ENCODE measurements at regions not wholly inside any gene's neighbourhood (a gene's known extent, or its start where the extent isn't known, plus 50 kb on each side); places are given as distances from the start of the nearest gene placed in this dataset.
"Not testable (repeated sequence)": the region's sequence is repeated elsewhere in the genome, so short reads cannot be mapped to it uniquely, and the experiment has no call there.

DNA sequence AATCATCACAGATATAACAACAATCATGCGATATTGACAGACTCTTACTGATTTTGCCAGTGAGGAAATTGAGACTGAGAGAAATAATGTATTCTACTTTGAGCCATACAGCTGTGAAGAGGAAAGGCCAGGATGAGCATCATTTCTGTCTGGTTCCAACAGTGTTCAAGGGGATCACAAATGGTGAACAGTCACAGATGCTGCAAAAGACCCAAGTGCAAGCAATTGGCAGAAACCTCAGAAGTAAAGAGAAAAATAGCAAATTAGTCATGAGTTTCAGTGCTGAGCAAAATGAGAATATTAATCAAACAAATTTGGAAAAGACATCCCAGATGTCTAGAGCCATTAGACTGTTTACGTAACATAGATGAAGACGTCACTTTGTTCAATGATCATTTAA, 114.1 kb downstream of the RAB38 start:
- no peak for DNase-seq

DNA sequence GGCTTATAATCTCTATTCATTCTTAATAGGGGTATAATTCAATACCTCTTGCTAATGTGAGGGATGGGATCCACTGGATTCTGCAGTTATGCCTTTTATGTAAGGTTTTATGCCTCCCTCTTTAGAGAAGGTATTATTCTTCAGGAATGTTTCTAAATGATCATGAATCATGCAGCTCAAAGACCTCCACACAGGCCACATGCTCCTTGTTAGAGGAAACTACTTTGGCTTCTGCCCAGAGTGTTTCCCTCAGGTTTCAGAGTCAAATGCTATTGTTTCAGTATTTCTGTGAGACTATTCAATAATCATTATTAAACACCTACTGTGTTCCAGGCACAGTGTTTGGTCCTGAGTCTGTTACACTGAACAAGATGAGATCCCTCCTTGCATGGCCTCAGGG, 115.9 kb downstream of the RAB38 start:
- DNase-seq = no peak

DNA sequence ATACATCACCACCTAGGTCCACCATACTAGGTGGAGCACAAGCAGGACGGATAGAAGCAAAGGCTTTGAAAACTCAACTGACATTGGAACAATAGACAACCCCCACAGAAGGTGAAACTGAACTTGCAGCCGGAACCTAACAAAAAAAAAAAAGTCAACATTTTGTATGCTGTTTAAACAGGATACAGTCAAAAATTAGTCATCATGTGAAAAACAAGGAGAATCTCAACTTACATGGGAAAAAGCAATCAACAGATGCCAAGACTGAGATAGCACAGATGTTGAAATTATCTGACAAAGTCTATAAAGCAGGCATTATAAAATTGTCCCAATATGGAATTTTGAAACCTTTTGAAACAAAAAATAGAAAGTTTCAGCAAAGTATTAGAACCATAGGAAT, 123.8 kb downstream of the RAB38 start:
- no peak for DNase-seq

DNA sequence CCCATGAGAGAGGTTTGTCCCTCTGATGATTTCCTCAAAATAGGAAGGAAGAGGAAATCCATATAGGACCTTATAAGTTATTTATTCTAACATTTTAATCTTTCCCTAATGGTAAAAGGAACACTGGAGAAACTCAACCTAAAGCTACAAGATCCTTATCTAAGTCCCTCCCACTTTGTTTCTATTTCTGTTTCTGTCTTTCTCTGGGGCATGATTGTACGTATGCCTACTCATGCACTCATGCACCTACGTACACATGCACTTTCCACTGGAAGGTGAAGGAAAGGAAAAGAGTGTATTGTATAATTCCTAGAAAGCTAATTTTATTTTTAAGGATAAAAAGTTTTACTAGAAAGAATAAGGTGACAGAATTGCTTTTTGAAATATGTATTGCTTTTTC, 125.0 kb downstream of the RAB38 start:
- DNase-seq = no peak

DNA sequence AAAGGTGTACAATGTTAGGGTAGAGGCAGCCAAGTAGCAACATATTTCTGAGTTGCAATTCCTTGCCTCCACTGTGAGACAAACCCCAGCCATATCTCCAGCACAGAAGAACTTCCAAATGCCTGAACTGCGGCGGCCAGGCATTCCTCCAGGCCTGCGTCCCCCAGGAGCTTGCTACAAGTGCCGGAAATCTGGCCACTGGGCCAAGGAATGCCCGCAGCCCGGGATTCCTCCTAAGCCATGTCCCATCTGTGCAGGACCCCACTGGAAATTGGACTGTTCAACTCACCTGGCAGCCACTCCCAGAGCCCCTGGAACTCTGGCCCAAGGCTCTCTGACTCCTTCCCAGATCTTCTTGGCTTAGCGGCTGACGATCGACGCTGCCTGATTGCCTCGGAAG, 130.0 kb downstream of the RAB38 start:
- DNase-seq = not testable (repeated sequence)

DNA sequence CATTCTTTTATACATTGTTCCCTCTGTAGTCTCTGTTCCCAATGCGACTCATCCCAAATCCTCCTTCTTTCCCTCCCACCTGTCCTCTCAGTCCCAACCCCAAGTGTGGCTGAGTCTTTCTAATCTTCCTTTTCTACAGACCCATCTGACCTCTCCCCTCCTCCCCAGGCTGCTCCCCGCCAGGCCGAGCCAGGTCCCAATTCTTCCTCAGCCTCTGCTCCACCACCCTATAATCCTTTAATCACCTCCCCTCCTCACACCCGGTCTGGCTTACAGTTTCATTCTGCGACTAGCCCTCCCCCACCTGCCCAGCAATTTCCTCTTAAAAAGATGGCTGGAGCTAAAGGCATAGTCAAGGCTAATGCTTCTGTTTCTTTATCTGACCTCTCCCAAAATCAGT, 130.6 kb downstream of the RAB38 start:
- not testable (repeated sequence) for DNase-seq

DNA sequence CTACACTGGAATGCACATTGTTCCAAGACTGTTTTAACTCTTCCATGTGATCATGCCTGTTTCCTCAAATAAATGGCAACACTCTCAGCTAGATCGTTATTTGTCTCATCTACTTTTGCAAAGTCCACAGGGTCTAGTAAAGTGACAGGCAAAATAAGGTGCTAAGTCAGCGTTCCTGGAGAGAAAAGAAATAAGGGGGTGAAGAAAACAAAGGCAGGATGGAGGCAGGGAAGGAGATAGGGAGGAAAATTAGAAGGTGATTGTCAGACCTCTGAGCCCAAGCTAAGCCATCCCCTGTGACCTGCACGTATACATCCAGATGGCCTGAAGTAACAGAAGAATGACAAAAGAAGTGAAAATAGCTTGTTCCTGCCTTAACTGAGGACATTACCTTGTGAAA, 132.1 kb downstream of the RAB38 start:
- DNase-seq = no peak

DNA sequence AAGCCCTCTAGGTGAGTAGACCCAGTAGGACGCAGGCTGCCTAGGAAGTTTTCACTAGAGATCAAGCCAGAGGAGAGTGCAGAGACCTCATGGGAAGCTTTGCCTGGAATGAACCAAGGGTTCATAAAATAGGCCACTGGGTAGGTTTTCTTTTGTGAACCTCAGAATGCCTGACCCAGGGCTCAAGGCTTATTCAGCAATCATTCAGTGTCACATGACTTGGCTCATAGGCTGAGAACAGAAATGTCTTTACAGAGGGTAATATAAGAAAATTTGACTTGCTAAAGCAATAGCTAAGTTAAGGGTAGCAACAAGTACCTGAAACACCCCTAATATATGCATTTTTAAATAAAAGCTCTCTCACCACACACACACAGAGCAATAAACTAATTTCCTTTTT, 132.6 kb downstream of the RAB38 start:
- DNase-seq = no peak

DNA sequence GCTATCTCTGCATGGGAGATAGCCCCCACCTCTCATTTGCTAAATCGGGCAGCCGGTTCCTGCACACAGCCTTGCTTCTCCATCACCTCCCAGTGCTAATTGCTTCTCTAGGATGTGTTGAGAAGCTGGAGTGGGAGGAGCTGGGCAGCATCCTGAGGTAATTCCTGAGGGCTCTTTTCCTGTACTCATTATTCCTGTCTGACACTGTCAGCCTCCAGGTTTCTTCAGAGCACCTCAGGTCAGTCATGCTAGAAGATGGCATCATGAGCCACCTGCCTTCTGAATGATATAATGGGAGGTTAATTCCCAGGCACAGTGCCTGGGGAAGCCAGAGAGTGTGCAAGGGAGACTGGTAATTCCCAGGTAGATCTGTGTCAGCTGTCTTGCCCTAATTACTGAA, 133.0 kb downstream of the RAB38 start:
- no peak for DNase-seq

DNA sequence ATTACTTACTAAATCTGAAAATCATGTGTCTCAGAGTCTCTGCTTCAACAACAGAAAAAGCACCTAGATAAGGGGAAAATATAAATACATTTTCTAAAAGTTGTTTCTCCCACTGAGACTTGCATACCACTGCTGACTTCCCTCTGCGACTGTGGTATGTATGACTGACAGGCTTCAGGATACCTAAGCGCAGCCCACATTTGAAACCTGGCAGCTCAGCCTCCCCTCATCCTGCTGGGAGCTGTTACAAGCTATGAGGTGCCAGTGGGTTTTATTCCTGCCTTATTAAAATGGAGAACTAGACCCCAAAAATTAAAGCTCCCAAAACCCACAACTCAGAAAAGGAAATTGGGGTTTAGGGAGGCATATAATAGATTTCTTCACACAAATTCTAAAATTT, 133.6 kb downstream of the RAB38 start:
- no peak for DNase-seq

DNA sequence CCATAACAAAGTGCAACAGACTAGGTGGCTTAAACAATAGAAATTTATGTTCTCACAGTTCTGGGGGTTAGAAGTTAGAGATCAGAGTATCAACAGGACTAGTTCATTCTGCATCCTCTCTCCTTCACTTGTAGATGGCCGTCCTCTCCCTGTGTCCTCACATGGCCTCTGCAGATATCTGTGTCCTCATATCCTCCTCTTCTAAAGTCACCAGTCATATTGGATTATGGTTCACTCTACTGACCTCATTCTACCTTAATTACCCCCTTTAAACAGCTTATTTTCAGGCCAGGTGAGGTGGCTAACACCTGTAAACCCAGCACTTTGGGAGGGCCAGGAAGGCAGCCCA, 135.1 kb downstream of the RAB38 start:
- no peak for DNase-seq

DNA sequence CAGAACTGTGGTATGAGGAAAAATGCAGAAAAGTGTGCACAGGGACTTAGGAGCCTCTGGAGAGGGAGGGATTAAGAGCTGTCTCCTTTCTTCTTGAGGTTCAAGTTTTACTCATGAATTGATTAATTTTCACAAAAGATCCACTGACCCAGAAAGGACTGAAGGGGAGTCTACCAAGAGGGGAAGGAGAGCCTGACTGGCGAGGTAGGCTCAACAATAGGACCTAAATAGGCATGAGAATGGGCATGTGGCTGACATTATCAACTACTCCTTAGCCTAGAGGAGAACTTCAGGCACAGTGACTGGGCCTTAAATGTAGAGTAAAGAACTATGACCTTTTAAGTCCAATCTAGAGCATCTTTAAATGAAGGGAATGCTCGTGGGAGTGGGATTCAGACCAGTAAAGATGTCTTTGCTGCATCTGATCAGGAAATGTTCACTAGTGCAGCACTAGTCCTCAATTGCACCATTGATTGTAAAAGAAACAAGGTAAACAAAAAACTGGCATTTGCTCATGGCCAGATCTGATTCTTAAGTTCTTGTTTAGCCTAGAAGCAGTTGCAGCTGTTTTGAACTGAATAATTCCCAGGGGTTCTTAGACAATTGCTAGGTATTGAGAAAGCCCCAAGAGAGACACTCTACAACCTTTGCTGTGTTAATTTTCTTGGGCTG, 135.6 kb downstream of the RAB38 start:
- no peak for DNase-seq

DNA sequence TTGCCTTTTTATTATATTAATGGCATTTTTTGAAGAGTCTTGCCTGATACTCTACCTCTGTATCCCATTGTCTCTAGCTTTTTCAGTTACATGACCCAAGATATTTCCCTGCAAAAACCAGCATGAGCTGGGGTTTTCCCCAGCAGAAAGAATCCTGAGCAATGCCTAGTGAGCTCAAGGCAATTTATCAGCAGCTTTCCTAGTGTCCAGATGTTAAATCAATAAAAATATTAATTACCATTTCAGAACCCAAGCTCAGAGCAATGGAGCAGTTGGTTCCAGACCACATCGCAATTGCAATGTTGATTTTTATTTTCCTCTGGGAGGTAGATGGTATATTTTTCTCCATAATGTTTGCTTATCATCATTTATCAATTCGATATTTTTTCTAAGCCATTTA, 137.2 kb downstream of the RAB38 start:
- DNase-seq = no peak

DNA sequence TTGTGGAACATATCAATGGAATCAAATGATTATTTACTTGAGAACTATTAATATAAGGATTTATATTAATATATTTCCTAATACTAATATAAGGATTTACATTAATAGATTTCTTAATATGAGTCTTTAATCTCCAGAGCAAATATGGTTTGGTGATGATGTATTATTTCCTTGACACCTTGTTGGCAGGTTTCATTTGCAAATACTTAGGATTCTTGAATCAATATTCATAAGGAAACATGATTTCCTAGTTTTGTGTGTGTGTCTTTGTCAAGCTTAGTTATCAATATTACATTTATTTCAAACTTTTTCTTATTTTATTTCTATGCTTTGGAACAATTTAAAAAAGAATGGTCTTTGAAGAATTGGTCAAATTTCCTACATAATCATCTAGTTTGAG, 138.5 kb downstream of the RAB38 start:
- DNase-seq = no peak

DNA sequence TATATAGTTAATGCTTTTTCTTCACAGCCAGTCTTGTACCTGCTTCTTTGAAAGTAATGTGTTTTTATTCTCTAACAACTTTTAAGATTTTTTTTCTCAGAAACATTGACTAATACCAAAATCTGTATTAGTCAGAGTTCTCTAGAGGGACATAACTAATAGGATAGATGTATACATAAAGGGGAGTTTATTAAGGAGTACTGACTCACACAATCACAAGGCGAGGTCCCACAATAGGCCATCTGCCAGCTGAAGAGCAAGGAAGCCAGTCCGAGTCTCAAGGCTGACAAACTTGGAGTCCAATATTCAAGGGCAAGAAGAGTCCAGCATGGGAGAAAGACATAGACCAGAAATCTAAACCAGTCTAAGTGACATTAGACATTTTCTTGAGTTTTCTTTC, 140.0 kb downstream of the RAB38 start:
- DNase-seq = no peak

DNA sequence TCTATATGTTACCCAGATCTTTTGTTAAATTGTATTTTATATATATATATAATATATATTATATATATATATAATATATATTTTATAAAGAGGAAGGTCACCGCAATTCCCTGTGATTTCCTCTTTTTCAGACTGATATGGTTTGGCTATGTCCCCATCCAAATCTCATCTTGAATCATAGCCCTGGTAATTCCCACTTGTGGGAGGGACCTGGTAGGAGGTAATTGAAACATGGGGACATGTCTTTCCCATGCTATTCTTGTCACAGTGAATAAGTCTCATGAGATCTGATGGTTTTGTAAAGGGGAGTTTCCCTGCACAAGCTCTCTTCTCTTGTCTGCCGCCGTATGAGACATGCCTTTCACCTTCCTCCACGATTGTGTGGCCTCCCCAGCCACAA, 157.6 kb downstream of the RAB38 start:
- no peak for DNase-seq

DNA sequence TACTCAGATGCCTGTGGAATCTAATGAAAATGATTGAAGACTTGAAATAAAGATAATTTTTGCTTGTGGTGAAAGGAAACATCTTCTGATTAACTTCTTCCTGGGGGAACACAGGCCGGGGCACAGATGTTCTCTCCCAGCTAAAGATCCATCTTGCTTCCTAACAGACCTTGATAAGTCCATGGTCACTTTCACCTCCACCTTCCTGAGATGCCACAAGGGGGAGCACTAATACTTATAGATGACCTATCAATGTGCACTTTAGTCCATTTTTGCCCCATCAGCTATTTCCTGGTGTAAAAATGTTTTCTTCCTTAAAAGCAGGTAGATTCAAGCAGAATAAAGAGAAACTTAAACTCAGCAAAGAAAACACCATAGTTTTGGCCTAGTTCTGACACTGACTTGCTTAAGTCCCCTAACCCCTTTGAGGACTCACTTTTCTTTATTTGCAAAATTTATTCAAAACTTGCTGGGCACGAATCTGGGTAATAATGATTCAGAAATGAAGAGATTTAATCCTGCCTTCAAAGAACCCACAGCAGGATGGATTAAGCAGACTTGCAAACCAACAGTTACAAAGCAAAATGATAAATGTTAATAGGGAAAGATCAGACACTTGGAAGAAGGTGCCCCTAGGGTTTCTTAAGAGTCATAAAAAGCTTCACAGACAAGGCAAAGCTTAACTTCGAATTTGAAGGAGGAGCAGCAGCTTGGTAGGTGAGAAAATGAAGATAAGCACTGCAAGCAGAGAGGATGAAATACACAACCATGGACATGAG, 158.7 kb downstream of the RAB38 start:
- DNase-seq = peak; percentile 81

DNA sequence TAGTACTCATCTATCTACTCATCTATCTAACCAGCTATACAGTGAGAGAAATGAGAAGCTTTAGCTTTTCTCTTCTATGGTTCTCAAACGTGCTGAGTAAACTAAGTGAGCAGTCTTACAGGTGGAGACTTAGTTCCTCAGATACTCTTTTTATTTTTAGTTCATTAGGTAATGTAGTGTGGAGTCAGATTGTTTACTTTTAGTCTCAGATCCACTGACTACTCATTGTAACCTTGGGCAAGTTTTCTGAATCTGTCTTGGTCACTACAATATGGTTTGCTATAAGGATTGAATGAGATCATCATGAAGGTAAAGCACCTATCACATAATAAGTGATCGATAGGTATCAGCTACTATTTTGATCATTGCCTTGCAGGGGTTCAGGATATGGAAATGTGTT, 160.1 kb downstream of the RAB38 start:
- DNase-seq = no peak

DNA sequence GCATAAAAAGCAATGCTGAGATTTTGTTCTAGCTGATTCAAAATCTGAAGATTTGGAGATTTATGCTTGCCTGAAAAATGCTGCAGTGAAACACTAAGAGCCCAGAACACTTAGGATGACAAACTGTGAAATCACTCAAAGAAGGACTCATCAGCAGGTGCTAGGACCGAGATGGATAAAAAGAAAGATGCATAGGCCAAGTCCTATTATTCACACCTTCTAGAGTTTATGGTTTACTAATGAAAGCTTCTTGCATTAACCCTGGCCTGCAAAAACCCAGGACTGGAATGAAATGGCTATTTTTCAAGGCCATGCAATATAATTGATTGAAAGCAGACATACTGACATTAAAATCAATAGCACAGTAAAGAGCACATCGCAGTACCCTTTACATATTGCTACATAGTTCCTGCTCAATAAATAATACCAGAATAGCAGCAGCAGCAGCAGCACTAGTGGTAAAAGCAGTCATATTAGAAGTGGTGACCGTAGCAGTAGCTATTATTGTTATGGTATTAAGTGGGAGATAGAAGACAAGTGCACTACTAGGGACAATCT, 161.7 kb downstream of the RAB38 start:
- no peak for DNase-seq

DNA sequence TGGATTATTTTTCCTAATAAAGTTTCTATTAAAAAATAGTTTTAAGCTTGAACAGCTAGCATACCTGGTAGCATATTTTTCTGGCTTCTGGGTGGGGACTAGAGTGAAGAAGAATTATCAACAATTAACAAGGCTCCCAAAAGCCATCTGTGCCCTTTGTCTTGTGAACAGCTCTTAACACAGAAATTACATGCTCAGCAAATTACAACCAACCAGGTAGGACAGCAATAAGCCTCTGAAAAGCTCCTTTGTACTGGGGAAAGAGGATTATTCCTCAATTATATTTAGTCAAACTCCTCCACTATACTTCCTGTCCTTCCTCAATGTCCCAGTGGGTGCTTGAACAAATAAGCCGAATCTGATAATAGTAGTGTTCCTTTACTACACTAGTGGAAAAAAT, 162.8 kb downstream of the RAB38 start:
- no peak for DNase-seq

DNA sequence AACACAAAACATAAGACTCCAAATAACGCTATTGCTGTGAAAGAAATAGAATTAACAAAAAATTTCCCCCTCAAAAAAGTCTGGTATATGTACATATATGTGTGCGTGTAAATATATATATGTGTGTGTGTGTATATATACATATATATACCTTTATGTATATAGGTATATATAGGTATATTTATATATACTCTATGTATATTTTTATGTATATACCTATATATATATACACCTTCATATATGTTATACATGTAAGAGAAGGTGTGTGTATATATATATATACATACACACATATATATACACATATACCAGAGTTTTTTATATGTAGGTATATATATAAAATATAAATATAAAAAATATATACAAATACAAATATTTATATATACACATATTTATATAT, 199.2 kb downstream of the RAB38 start:
- DNase-seq = no peak

DNA sequence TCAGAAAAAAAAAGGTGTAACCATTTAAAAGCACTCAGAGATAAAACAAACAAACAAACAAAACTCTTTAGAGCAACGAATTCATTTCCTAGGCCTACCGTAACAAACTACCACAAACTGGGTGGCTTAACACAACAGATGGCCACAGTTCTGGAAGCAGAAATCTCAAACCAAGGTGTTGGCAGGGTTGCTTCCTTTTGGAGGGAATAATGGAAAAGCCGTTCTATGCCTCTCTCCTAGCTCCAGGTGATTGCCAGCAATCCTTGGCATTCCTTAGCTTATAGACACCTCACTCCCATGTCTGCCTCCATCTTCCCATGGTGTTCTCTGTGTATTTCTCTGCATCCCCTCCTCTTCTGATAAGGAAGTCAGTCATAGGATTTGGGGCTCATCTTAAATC, 200.4 kb downstream of the RAB38 start:
- no peak for DNase-seq

DNA sequence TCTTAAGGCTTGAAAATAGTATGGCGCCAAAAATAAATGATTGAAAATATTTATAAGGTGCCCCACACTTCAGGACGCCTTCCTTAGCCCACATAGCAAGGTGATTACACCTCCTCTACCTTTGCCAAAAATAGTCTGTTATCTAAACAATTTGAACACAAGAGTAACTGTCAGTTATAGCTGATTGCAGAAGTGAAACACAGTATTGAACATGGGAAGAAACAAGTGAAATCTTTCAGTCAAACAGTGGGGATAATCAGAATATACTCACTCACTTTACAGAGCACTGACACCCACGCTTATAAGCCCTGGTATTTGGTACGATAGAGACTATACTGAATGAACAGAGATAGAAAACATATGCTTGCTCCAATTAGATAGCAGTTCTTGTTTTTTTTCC, 203.1 kb downstream of the RAB38 start:
- no peak for DNase-seq

DNA sequence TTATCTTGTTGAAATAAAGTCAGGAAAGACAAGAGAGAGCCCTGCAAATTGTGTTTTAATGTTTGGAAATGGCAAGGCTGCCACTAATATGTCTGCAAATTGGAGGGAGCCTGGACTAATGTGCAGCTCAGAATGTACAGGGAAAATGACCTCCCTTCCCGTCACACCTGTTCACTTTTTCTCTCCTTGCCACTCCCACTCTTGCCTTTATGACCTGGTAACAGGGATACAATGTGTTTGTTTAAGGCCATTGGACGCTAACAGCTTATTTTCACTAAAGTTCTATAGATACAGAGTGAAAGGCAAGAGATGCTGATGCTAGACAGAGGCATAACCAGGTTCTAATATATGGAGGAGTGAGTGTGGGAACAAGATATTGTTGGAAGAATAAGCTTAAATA, 203.9 kb downstream of the RAB38 start:
- no peak for DNase-seq

DNA sequence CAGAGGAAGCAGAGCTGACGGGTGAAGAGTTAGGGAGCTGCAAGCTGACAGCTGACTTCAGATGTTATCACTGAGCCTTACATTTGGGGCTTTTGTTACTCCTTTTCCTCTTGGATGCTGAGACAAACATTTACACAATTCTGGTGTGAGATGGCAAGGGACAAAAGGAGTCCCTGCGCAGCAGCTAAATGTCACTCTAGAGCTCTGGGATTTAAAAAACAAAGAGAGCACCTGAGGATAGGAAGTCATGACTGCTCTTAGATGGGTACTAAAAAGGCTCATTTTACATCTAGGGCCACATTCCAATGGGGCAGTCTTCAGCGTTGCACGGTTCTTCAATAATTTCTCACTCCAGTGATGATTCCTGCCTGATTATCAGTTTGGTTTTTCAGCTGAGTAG, 204.5 kb downstream of the RAB38 start:
- DNase-seq = no peak

Measured in hematopoietic multipotent progenitor cell treated with erythropoietin and hydrocortisone succinate and interleukin-3 and kit ligand, for 8 days (in vitro differentiated cells).